ENCODE measurements at regions not wholly inside any gene's neighbourhood (a gene's known extent, or its start where the extent isn't known, plus 50 kb on each side); places are given as distances from the start of the nearest gene placed in this dataset.
A peak's percentile ranks its signal among the peaks of the same experiment; 100 is the strongest.
"Not testable (repeated sequence)": the region's sequence is repeated elsewhere in the genome, so short reads cannot be mapped to it uniquely, and the experiment has no call there.

GRCh38 chr12:18828483-18828882, 90.6 kb downstream of the CAPZA3 start:
- H3K36me3 ChIP-seq, result no peaks in the 10 kb centered on the region
- H3K9me3 ChIP-seq, result peaks cover 0 to 10% (median 5%) of the 10 kb centered on the region in 4 donors
- TF ChIP-seq EP300 (IDR thresholded peaks at IDR 0.05), result no peak
- TF ChIP-seq POLR2AphosphoS5 (IDR thresholded peaks at IDR 0.05), result no peak
- no peak for TF ChIP-seq CTCF (IDR thresholded peaks at IDR 0.05)
- no peak for TF ChIP-seq POLR2A (IDR thresholded peaks at IDR 0.05)
- H3K27ac ChIP-seq, result no peak overlapping the region
- intact Hi-C loops (cut with DNase I; ENCODE audit: low total_unique reads), result no loop called here
- H3K27me3 ChIP-seq, result no peaks in the 10 kb centered on the region
- H3K4me1 ChIP-seq, result no peaks in the 10 kb centered on the region
- no peak overlapping the region for H3K4me3 ChIP-seq
- DNase-seq, result no peak

DNA sequence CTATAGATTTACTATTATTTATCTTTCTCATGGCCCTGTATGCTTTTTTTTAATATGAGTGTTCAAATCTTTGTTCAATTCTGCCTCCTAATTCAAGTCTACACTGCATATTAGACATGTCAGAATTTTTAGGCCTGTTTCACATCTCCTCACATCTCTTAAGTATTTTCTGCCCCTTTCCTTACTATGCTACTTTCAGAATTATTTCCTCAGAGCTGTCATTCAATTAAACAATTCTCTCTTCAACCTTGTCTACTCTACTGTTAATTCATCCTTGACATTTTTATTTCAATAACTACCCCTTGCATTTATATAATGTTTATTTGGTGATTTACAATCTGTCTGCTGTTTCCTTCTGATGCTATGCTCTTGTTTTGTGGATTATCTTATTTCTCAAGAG, 91.1 kb downstream of the CAPZA3 start:
- DNase-seq, result no peak
- Histone ChIP-seq H3K36me3 (no peaks in the 10 kb centered on the region), H3K4me3 (no peak overlapping the region), H3K4me1 (no peaks in the 10 kb centered on the region), H3K27me3 (no peaks in the 10 kb centered on the region), H3K27ac (no peak overlapping the region), H3K9me3 (peaks cover 0 to 10% (median 5%) of the 10 kb centered on the region in 4 donors)
- intact Hi-C loops (cut with DNase I; ENCODE audit: low total_unique reads), result no loop called here
- TF ChIP-seq EP300 (IDR thresholded peaks at IDR 0.05) (no peak), CTCF (IDR thresholded peaks at IDR 0.05) (no peak), POLR2AphosphoS5 (IDR thresholded peaks at IDR 0.05) (no peak), POLR2A (IDR thresholded peaks at IDR 0.05) (no peak)

DNA sequence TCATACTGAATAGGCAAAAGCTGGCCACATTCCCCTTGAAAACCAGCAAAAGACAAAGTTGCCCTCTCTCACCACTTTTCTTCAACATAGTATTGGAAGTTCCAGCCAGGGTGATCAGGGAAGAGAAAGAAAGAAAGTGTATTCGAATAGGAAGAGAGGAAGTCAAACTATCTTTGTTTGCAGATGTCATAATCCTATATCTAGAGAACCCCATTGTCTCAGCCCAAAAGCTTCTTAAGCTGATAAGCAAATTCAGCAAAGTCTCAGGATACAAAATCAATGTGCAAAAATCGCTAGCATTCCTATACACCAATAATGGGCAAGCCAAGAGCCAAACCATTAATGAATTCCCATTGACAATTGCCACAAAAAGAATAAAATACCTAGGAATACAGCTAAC, 95.0 kb downstream of the CAPZA3 start:
- H3K4me1 ChIP-seq; H3K27me3 ChIP-seq; DNase-seq; H3K36me3 ChIP-seq; intact Hi-C loops (cut with DNase I; ENCODE audit: low total_unique reads); H3K4me3 ChIP-seq; H3K27ac ChIP-seq: not testable (repeated sequence)
- peaks cover 0 to 10% (median 5%) of the 10 kb centered on the region in 4 donors for H3K9me3 ChIP-seq
- WGBS, 5 donors, result 59 to 73% (median 70%) methylated on average over 2 of the region's 2 CpGs

- 56 to 72% (median 66%) methylated on average over 4 of the region's 4 CpGs for WGBS, 5 donors
- no peaks in the 10 kb centered on the region for H3K36me3 ChIP-seq
- H3K27me3 ChIP-seq, result no peaks in the 10 kb centered on the region
- intact Hi-C loops (cut with DNase I; ENCODE audit: low total_unique reads), result no loop called here
- peak overlapping the region in 1 of 5 donors; percentile 48 for H3K27ac ChIP-seq
- no peak overlapping the region for H3K4me3 ChIP-seq
- H3K4me1 ChIP-seq, result no peaks in the 10 kb centered on the region
- DNase-seq, result peak in 1 of 2 donors; percentile 84
- no peaks in the 10 kb centered on the region for H3K9me3 ChIP-seq
- TF ChIP-seq CTCF (IDR thresholded peaks at IDR 0.05) (no peak), POLR2AphosphoS5 (IDR thresholded peaks at IDR 0.05) (peak; percentile 33 to 91 (median 52))
These were observed 99.1 kb downstream of the CAPZA3 start for GRCh38 chr12:18837025-18837424.

GRCh38 chr12:18837505-18837904, 99.6 kb downstream of the CAPZA3 start:
- H3K27me3 ChIP-seq, result no peaks in the 10 kb centered on the region
- no peak for DNase-seq
- TF ChIP-seq CTCF (IDR thresholded peaks at IDR 0.05) (no peak), POLR2AphosphoS5 (IDR thresholded peaks at IDR 0.05) (no peak), EP300 (IDR thresholded peaks at IDR 0.05) (no peak), POLR2A (IDR thresholded peaks at IDR 0.05) (no peak)
- no peaks in the 10 kb centered on the region for H3K4me1 ChIP-seq
- no peak overlapping the region for H3K4me3 ChIP-seq
- WGBS, 5 donors, result 64 to 80% (median 71%) methylated on average over 2 of the region's 2 CpGs
- no peaks in the 10 kb centered on the region for H3K9me3 ChIP-seq
- no peaks in the 10 kb centered on the region for H3K36me3 ChIP-seq
- H3K27ac ChIP-seq, result peak overlapping the region in 1 of 5 donors; percentile 48
- intact Hi-C loops (cut with DNase I; ENCODE audit: low total_unique reads), result no loop called here

DNA sequence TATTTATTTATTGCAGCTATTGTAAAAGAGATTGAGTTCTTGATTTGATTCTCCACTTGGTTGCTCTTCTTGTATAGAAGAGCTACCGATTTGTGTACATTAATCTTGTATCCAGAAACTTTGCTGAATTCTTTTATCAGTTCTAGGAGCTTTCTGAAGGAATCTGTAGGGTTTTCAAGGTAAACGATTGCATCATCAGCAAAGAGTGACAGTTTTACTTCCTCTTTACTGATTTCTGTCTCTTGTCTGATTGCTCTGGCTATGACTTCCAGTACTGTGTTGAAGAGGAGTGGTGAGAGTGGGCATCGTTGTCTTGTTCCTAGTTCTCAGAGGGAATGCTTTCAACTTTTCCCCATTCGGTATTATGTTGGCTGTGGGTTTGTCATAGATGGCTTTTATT, 103.1 kb downstream of the CAPZA3 start:
- WGBS, 5 donors, result 83 to 90% (median 88%) methylated on average over 4 of the region's 4 CpGs
- H3K9me3 ChIP-seq; H3K27me3 ChIP-seq; intact Hi-C loops (cut with DNase I; ENCODE audit: low total_unique reads); H3K27ac ChIP-seq; H3K4me1 ChIP-seq; H3K4me3 ChIP-seq; H3K36me3 ChIP-seq; DNase-seq: not testable (repeated sequence)

Data from stomach (tissue), 8 donors.